DND-41 (cell line): ENCODE measurements at regions not wholly inside any gene's neighbourhood (a gene's known extent, or its start where the extent isn't known, plus 50 kb on each side); places are given as distances from the start of the nearest gene placed in this dataset.

Source experiments
- CTCF ChIP-seq: IDR thresholded peaks from 2 replicates; pipeline ENCODE4 v1.5.1; 2012; ENCODE audit warnings: borderline replicate concordance, low read length, moderate library complexity, mild to moderate bottlenecking; ENCODE audit not compliant: poor library complexity, severe bottlenecking; ENCODE audit errors: extremely low read depth
- EZH2 ChIP-seq: IDR thresholded peaks from 3 replicates; pipeline ENCODE4 v1.6.1; 2012; ENCODE audit warnings: borderline replicate concordance, low read depth, mild to moderate bottlenecking, moderate library complexity, low read length, inconsistent platforms; ENCODE audit not compliant: severe bottlenecking

GRCh38 chr3:34547297-34547920, 749.0 kb downstream of the PDCD6IP start:
- TF ChIP-seq CTCF (no peak), EZH2 (no peak)
